ENCODE measurements at regions not wholly inside any gene's neighbourhood (a gene's known extent, or its start where the extent isn't known, plus 50 kb on each side); places are given as distances from the start of the nearest gene placed in this dataset.

GRCh38 chr7:149595541-149595940 is 97.9 kb upstream of the ZNF746 start:
- peaks cover 0 to 15% (median 4%) of the 10 kb centered on the region in 12 donors for H3K4me1 ChIP-seq
- no peaks in the 10 kb centered on the region for H3K27me3 ChIP-seq
- no peak for DNase-seq
- no peak overlapping the region for H3K27ac ChIP-seq
- H3K4me3 ChIP-seq, result no peak overlapping the region
- no peak for ATAC-seq
- TF ChIP-seq CTCF (IDR thresholded peaks at IDR 0.05), result no peak
- TF ChIP-seq POLR2A (IDR thresholded peaks at IDR 0.05), result no peak
- intact Hi-C loops (cut with DNase I), result no loop called here
- H3K9me3 ChIP-seq, result no peaks in the 10 kb centered on the region
- 64 to 89% (median 79%) methylated on average over 1 to 2 of the region's 2 CpGs for WGBS, 4 donors
- H3K36me3 ChIP-seq, result peaks cover 0 to 79% (median 53%) of the 10 kb centered on the region in 9 donors

- no peak overlapping the region for H3K27ac ChIP-seq
- ATAC-seq, result no peak
- no peak for DNase-seq
- H3K36me3 ChIP-seq, result peaks cover 0 to 82% (median 57%) of the 10 kb centered on the region in 9 donors
- no peaks in the 10 kb centered on the region for H3K27me3 ChIP-seq
- H3K9me3 ChIP-seq, result no peaks in the 10 kb centered on the region
- no peak overlapping the region for H3K4me3 ChIP-seq
- WGBS, 4 donors, result 92 to 96% (median 94%) methylated on average over 4 of the region's 4 CpGs
- peaks cover 0 to 10% (median under 1%) of the 10 kb centered on the region in 12 donors for H3K4me1 ChIP-seq
- intact Hi-C loops (cut with DNase I), result no loop called here
- TF ChIP-seq CTCF (IDR thresholded peaks at IDR 0.05), result no peak
- TF ChIP-seq POLR2A (IDR thresholded peaks at IDR 0.05), result no peak
These were observed 97.5 kb upstream of the ZNF746 start for GRCh38 chr7:149595078-149595477.

GRCh38 chr7:149588930-149589329 is 91.3 kb upstream of the ZNF746 start:
- no peak overlapping the region for H3K4me3 ChIP-seq
- 81 to 96% (median 92%) methylated on average over 1 of the region's 1 CpG for WGBS, 4 donors
- H3K9me3 ChIP-seq, result peaks cover 0 to 6% (median 1%) of the 10 kb centered on the region in 12 donors
- intact Hi-C loops (cut with DNase I), result no loop called here
- H3K27me3 ChIP-seq, result no peaks in the 10 kb centered on the region
- TF ChIP-seq CTCF (IDR thresholded peaks at IDR 0.05) (no peak), POLR2A (IDR thresholded peaks at IDR 0.05) (no peak)
- no peak for ATAC-seq
- no peak overlapping the region for H3K27ac ChIP-seq
- H3K4me1 ChIP-seq, result no peaks in the 10 kb centered on the region
- peaks cover 0 to 94% (median 63%) of the 10 kb centered on the region in 9 donors for H3K36me3 ChIP-seq
- DNase-seq, result no peak

- H3K4me1 ChIP-seq, result no peaks in the 10 kb centered on the region
- DNase-seq (no peak), ATAC-seq (no peak)
- H3K4me3 ChIP-seq, result no peak overlapping the region
- H3K27ac ChIP-seq, result no peak overlapping the region
- H3K36me3 ChIP-seq, result peaks cover 0 to 86% (median 56%) of the 10 kb centered on the region in 9 donors
- no peak for TF ChIP-seq CTCF (IDR thresholded peaks at IDR 0.05)
- no peak for TF ChIP-seq POLR2A (IDR thresholded peaks at IDR 0.05)
- WGBS, 4 donors, result 76 to 80% (median 78%) methylated on average over 10 of the region's 10 CpGs
- no peaks in the 10 kb centered on the region for H3K27me3 ChIP-seq
- peaks cover 0 to 8% (median 1%) of the 10 kb centered on the region in 12 donors for H3K9me3 ChIP-seq
- intact Hi-C loops (cut with DNase I), result no loop called here
These were observed 89.3 kb upstream of the ZNF746 start for GRCh38 chr7:149586646-149587645.
